ENCODE measurements at regions not wholly inside any gene's neighbourhood (a gene's known extent, or its start where the extent isn't known, plus 50 kb on each side); places are given as distances from the start of the nearest gene placed in this dataset.

GRCh38 chr7:84838857-84839256, 348.0 kb downstream of the SEMA3D start:
- Histone ChIP-seq H3K4me2 (no peak overlapping the region), H3K27me3 (ENCODE audit: insufficient read depth) (no peaks in the 10 kb centered on the region), H3K4me1 (ENCODE audit: control insufficient read depth in 1 of 2, insufficient read depth in 2 of 2, low read depth in 1 of 2, low read length in 1 of 2) (no peaks in the 10 kb centered on the region), H4K20me1 (ENCODE audit: insufficient read depth) (no peaks in the 10 kb centered on the region), H3K36me3 (replicated peaks in 1 of 2; ENCODE audit: control insufficient read depth in 1 of 2, insufficient read depth in 2 of 2, low read length in 1 of 2) (no peaks in the 10 kb centered on the region), H3K9me2 (no peaks in the 10 kb centered on the region), H3K4me3 (ENCODE audit: low read depth in 2 of 2, low read length in 1 of 2) (no peak overlapping the region), H3F3A (replicated peaks; ENCODE audit: insufficient read depth) (no peaks in the 10 kb centered on the region), H2AFZ (ENCODE audit: low read depth) (no peak overlapping the region), H3K79me2 (ENCODE audit: insufficient read depth) (no peaks in the 10 kb centered on the region), H3K9ac (no peak overlapping the region), H3K27ac (ENCODE audit: low read depth in 2 of 2, low read length in 1 of 2) (no peak overlapping the region), H3K9me3 (no peaks in the 10 kb centered on the region)
- DNase-seq: no peak
- POLR2A ChIA-PET: no interaction called here
- CTCF ChIA-PET: interaction anchor here (0.9 kb wide), 1 partner anchor 9 kb away, joined by 4 read pairs; no protein-coding TSS in a partner anchor
- 77% methylated on average over 5 of the region's 5 CpGs for WGBS (ENCODE audit: low lambda C conversion rate)
- TF ChIP-seq NRF1 (IDR thresholded peaks at IDR 0.05; ENCODE audit: low read depth, low read length): no peak
- TF ChIP-seq, protein P1, sequence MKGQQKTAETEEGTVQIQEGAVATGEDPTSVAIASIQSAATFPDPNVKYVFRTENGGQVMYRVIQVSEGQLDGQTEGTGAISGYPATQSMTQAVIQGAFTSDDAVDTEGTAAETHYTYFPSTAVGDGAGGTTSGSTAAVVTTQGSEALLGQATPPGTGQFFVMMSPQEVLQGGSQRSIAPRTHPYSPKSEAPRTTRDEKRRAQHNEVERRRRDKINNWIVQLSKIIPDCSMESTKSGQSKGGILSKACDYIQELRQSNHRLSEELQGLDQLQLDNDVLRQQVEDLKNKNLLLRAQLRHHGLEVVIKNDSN (IDR thresholded peaks at IDR 0.05; ENCODE audit: borderline replicate concordance, low read depth): no peak
- TF ChIP-seq, protein P2, sequence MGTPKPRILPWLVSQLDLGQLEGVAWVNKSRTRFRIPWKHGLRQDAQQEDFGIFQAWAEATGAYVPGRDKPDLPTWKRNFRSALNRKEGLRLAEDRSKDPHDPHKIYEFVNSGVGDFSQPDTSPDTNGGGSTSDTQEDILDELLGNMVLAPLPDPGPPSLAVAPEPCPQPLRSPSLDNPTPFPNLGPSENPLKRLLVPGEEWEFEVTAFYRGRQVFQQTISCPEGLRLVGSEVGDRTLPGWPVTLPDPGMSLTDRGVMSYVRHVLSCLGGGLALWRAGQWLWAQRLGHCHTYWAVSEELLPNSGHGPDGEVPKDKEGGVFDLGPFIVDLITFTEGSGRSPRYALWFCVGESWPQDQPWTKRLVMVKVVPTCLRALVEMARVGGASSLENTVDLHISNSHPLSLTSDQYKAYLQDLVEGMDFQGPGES (IDR thresholded peaks at IDR 0.05; ENCODE audit: low read depth, low read length): no peak
- no peak for TF ChIP-seq FOXM1 (IDR thresholded peaks at IDR 0.05; ENCODE audit: low read depth)
- no peak for TF ChIP-seq MXI1 (IDR thresholded peaks at IDR 0.05; ENCODE audit: low read depth, low read length)

DNA sequence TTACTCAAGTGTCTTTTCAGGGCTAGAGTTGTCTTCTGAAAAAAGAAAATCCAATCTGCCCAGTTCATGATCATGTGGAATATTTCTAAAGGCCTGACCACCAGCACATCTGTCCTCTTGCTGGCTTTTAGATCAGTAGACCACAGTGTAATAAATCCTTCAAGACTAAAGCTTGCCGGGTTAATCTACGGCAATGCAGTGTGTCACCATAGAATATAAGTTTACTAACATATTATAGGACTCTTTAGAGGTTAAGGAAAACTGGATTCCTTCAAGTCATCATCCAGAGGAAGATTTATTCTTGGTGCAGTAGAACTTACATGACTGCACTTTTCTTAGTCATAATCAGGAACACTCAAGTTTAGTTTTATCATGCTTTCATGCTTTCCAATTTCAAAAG, 349.5 kb downstream of the SEMA3D start:
- ChIA-PET CTCF (interaction anchor here (0.7 kb wide), 1 partner anchor 10 kb away, joined by 3 read pairs; no protein-coding TSS in a partner anchor), POLR2A (no interaction called here)
- Histone ChIP-seq H3F3A (replicated peaks; ENCODE audit: insufficient read depth) (no peaks in the 10 kb centered on the region), H2AFZ (ENCODE audit: low read depth) (no peak overlapping the region), H4K20me1 (ENCODE audit: insufficient read depth) (no peaks in the 10 kb centered on the region), H3K9me2 (no peaks in the 10 kb centered on the region), H3K9me3 (no peaks in the 10 kb centered on the region), H3K27me3 (ENCODE audit: insufficient read depth) (no peaks in the 10 kb centered on the region), H3K4me3 (ENCODE audit: low read depth in 2 of 2, low read length in 1 of 2) (no peak overlapping the region), H3K4me1 (ENCODE audit: control insufficient read depth in 1 of 2, insufficient read depth in 2 of 2, low read depth in 1 of 2, low read length in 1 of 2) (no peaks in the 10 kb centered on the region), H3K9ac (no peak overlapping the region), H3K36me3 (replicated peaks in 1 of 2; ENCODE audit: control insufficient read depth in 1 of 2, insufficient read depth in 2 of 2, low read length in 1 of 2) (no peaks in the 10 kb centered on the region), H3K4me2 (no peak overlapping the region), H3K27ac (ENCODE audit: low read depth in 2 of 2, low read length in 1 of 2) (no peak overlapping the region), H3K79me2 (ENCODE audit: insufficient read depth) (no peaks in the 10 kb centered on the region)
- no peak for TF ChIP-seq FOXM1 (IDR thresholded peaks at IDR 0.05; ENCODE audit: low read depth)
- TF ChIP-seq FOSL2 (IDR thresholded peaks at IDR 0.05; ENCODE audit: borderline replicate concordance, low read depth): no peak
- TF ChIP-seq CTCF (IDR thresholded peaks at IDR 0.05): no peak
- no peak for TF ChIP-seq EZH2phosphoT487 (IDR thresholded peaks at IDR 0.05; ENCODE audit: borderline replicate concordance, low read depth)
- TF ChIP-seq, protein P2 (IDR thresholded peaks at IDR 0.05; ENCODE audit: low read depth, low read length): no peak
- TF ChIP-seq TCF12 (IDR thresholded peaks at IDR 0.05): no peak
- no peak for DNase-seq
- WGBS (ENCODE audit: low lambda C conversion rate): 93% methylated on average over 2 of the region's 2 CpGs
